ENCODE measurements at regions not wholly inside any gene's neighbourhood (a gene's known extent, or its start where the extent isn't known, plus 50 kb on each side); places are given as distances from the start of the nearest gene placed in this dataset.

- no peak for TF ChIP-seq CTCF (IDR thresholded peaks at IDR 0.05; ENCODE audit: insufficient read depth, missing control alignments)
- no peak for DNase-seq (ENCODE audit: insufficient read length, low spot score)
- no peak for FAIRE-seq
These were observed 1072.1 kb upstream of the FANCL start for GRCh38 chr2:59312967-59313940.

- FAIRE-seq (no peak), DNase-seq (ENCODE audit: insufficient read length, low spot score) (no peak)
- no peak for TF ChIP-seq CTCF (IDR thresholded peaks at IDR 0.05; ENCODE audit: insufficient read depth, missing control alignments)
These were observed 1070.9 kb upstream of the FANCL start for GRCh38 chr2:59312029-59312428.

GRCh38 chr2:59308108-59308507, 1067.0 kb upstream of the FANCL start:
- no peak for TF ChIP-seq CTCF (IDR thresholded peaks at IDR 0.05; ENCODE audit: insufficient read depth, missing control alignments)
- DNase-seq (ENCODE audit: insufficient read length, low spot score) (no peak), FAIRE-seq (no peak)

GRCh38 chr2:59307196-59307595, 1066.1 kb upstream of the FANCL start:
- DNase-seq (ENCODE audit: insufficient read length, low spot score) (no peak), FAIRE-seq (no peak)
- TF ChIP-seq CTCF (IDR thresholded peaks at IDR 0.05; ENCODE audit: insufficient read depth, missing control alignments), result no peak

- no peak for TF ChIP-seq CTCF (IDR thresholded peaks at IDR 0.05; ENCODE audit: insufficient read depth, missing control alignments)
- FAIRE-seq (no peak), DNase-seq (ENCODE audit: insufficient read length, low spot score) (no peak)
These were observed 1062.1 kb upstream of the FANCL start for GRCh38 chr2:59303272-59303671.

- DNase-seq (ENCODE audit: insufficient read length, low spot score) (no peak), FAIRE-seq (no peak)
- TF ChIP-seq CTCF (IDR thresholded peaks at IDR 0.05; ENCODE audit: insufficient read depth, missing control alignments), result no peak
These were observed 1061.6 kb upstream of the FANCL start for GRCh38 chr2:59302683-59303082.
